ENCODE measurements at regions not wholly inside any gene's neighbourhood (a gene's known extent, or its start where the extent isn't known, plus 50 kb on each side); places are given as distances from the start of the nearest gene placed in this dataset.

DNA sequence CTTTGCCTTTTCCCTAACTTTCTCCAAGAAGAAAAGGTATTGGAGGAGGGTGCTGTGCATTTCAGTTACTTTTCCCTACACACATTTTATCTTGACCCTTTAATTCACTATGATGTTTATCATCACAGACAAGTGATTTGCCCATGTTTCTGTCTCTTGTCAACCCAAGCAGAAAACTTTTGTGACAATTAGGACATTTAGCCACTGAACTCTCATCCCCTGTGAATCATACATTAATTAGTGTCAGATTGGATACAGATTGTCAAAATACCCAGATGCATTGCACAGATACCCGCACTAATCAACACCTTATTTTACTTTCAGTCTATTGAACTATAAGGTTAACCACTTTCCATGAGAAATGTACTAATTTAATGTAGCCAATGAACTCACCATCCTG is 912.9 kb downstream of the SORCS1 start:
- Mint-ChIP-seq H3K27me3 (no peaks in the 10 kb centered on the region), H3K9me3 (peaks cover 2% of the 10 kb centered on the region), H3K4me1 (ENCODE audit: low read depth) (no peaks in the 10 kb centered on the region), H3K4me3 (no peak overlapping the region), H3K36me3 (ENCODE audit: low read depth) (no peaks in the 10 kb centered on the region), H3K27ac (no peak overlapping the region)
- CTCF ChIA-PET, result no interaction called here
- intact Hi-C loops (cut with micrococcal nuclease), result no loop called here
- TF ChIP-seq CTCF (IDR thresholded peaks at IDR 0.05), result no peak
- POLR2A ChIA-PET, result no interaction called here
- no peak for ATAC-seq
- no peak for DNase-seq

GRCh38 chr10:106242301-106242700 is 922.2 kb downstream of the SORCS1 start:
- no peaks in the 10 kb centered on the region for H3K4me1 Mint-ChIP-seq (ENCODE audit: low read depth)
- ChIA-PET CTCF (no interaction called here), POLR2A (no interaction called here)
- H3K4me3 Mint-ChIP-seq, result no peak overlapping the region
- no peaks in the 10 kb centered on the region for H3K27me3 Mint-ChIP-seq
- no peaks in the 10 kb centered on the region for H3K36me3 Mint-ChIP-seq (ENCODE audit: low read depth)
- DNase-seq, result no peak
- no peak for TF ChIP-seq CTCF (IDR thresholded peaks at IDR 0.05)
- ATAC-seq, result no peak
- H3K9me3 Mint-ChIP-seq, result peaks cover 3% of the 10 kb centered on the region
- H3K27ac Mint-ChIP-seq, result no peak overlapping the region
- intact Hi-C loops (cut with micrococcal nuclease), result no loop called here

DNA sequence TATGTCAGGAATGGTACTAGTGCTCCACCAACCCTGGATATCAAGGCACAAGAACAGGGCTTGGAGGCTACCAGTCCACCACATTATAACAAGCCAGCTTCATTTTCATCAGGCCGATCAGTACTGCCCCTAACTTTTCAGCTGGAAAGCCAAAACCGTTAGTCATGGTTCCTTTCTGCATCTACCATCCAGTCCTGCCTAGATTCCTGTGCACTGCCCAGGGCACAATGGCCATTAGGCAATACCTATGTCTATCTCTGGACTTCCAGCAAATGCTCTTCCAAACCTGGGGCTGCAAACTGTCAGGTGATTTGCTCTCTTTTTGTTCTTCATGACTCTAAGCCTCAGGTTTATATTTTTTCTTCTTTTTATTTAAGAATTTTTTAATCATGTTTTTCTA is 937.7 kb downstream of the SORCS1 start:
- Mint-ChIP-seq H3K36me3 (ENCODE audit: low read depth) (no peaks in the 10 kb centered on the region), H3K4me1 (ENCODE audit: low read depth) (no peaks in the 10 kb centered on the region), H3K9me3 (peaks cover 7% of the 10 kb centered on the region), H3K27me3 (no peaks in the 10 kb centered on the region), H3K27ac (no peak overlapping the region), H3K4me3 (no peak overlapping the region)
- ATAC-seq, result no peak
- TF ChIP-seq CTCF (IDR thresholded peaks at IDR 0.05), result no peak
- intact Hi-C loops (cut with micrococcal nuclease), result no loop called here
- DNase-seq, result no peak
- POLR2A ChIA-PET, result no interaction called here
- CTCF ChIA-PET, result no interaction called here

GRCh38 chr10:106226142-106226541 is 938.4 kb downstream of the SORCS1 start:
- Mint-ChIP-seq H3K4me1 (ENCODE audit: low read depth) (no peaks in the 10 kb centered on the region), H3K36me3 (ENCODE audit: low read depth) (no peaks in the 10 kb centered on the region), H3K27ac (no peak overlapping the region), H3K9me3 (peaks cover 7% of the 10 kb centered on the region), H3K4me3 (no peak overlapping the region), H3K27me3 (no peaks in the 10 kb centered on the region)
- TF ChIP-seq CTCF (IDR thresholded peaks at IDR 0.05), result no peak
- POLR2A ChIA-PET, result no interaction called here
- DNase-seq (no peak), ATAC-seq (no peak)
- CTCF ChIA-PET, result no interaction called here
- intact Hi-C loops (cut with micrococcal nuclease), result no loop called here

DNA sequence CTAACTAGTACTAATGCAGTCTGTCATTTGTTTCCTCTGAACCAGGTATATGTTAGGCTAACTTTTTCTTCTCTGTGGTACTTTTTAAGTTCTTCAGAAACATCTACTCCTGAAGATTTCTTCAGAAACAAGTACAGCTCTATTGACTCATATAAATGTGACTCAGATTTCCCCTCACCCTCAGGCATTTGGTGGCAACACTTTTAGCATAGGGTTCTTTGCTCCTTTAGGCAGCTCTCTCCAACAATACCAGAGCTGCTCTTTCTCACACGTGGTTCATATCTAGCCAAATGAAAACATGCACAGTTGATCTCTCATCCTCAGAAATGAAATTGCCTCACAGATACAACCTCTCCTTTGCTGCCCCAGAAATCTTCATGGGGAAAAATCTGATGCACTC is 939.8 kb downstream of the SORCS1 start:
- Mint-ChIP-seq H3K27me3 (no peaks in the 10 kb centered on the region), H3K4me1 (ENCODE audit: low read depth) (no peaks in the 10 kb centered on the region), H3K9me3 (peaks cover 7% of the 10 kb centered on the region), H3K4me3 (no peak overlapping the region), H3K36me3 (ENCODE audit: low read depth) (no peaks in the 10 kb centered on the region), H3K27ac (no peak overlapping the region)
- POLR2A ChIA-PET, result no interaction called here
- no peak for DNase-seq
- CTCF ChIA-PET, result no interaction called here
- no peak for TF ChIP-seq CTCF (IDR thresholded peaks at IDR 0.05)
- ATAC-seq, result no peak
- intact Hi-C loops (cut with micrococcal nuclease), result no loop called here
